ENCODE measurements at regions not wholly inside any gene's neighbourhood (a gene's known extent, or its start where the extent isn't known, plus 50 kb on each side); places are given as distances from the start of the nearest gene placed in this dataset.

DNA sequence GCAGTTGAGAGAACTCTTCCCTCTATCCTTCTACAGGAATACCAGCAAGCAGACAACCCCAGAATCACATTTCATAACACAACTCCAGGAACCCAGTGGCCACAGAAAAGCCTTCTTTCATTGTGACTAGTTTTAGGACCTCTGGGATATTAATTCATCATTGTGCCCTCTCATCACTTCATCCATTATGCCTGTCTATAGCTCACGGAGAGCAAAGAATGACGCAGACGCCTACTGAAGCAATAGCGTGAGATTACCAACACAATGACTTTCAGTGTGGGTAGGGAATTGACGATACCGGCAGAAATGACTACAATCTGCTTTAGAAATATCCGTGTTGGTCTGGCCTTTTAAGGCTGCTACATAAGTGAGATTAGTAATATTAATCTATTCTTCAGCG lies 158.1 kb upstream of the FOXG1 start:
- TF ChIP-seq ZNF384 (IDR thresholded peaks at IDR 0.05) (no peak), SP1 (IDR thresholded peaks at IDR 0.05) (no peak), ELF4 (IDR thresholded peaks at IDR 0.05) (no peak), HDGF (IDR thresholded peaks at IDR 0.05; ENCODE audit: borderline replicate concordance) (no peak), L3MBTL2 (conservative IDR thresholded peaks at IDR 0.05) (no peak)

Data from HEK293T (cell line).